H1 (cell line): ENCODE measurements at regions not wholly inside any gene's neighbourhood (a gene's known extent, or its start where the extent isn't known, plus 50 kb on each side); places are given as distances from the start of the nearest gene placed in this dataset.

ENCODE experiments used
- ASH2L ChIP-seq: fragments of 200-600, 300-600 bp; sonication (generic); IDR thresholded peaks from one replicate; pipeline ENCODE4 v1.7.1; 2017; ENCODE audit warnings: low read length
- SRF ChIP-seq: IDR thresholded peaks from 2 replicates; pipeline ENCODE4 v1.6.1; 2011; ENCODE audit warnings: mild to moderate bottlenecking, low read depth, low read length, moderate library complexity
- TAF7 ChIP-seq: optimal IDR thresholded peaks from 2 replicates; pipeline ENCODE3; 2011; ENCODE audit warnings: low read depth, mild to moderate bottlenecking, inconsistent platforms, low read length, moderate library complexity, borderline replicate concordance
- TF ChIP-seq, protein P1 (sequence below): IDR thresholded peaks from 2 replicates; pipeline ENCODE4 v1.6.1; 2012; ENCODE audit warnings: inconsistent platforms

DNA sequence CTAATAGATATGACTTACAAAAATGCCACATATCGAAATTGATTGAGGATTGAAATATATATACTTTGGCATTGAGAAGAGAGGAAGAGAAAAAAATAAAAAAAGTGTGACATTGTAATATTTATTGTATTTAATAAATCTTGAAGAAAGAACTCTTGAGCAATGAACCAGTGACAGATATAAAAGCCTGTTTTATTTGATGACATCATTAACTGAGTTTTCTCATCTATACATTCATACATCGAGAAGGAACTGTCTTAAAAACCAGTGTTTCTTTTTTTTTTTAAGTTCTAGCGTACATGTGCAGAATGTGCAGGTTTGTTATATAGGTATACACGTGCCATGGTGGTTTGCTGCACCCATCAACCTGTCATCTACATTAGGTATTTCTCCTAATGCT lies 368.2 kb downstream of the SNAPC1 start (continued):
- TF ChIP-seq, protein P1, sequence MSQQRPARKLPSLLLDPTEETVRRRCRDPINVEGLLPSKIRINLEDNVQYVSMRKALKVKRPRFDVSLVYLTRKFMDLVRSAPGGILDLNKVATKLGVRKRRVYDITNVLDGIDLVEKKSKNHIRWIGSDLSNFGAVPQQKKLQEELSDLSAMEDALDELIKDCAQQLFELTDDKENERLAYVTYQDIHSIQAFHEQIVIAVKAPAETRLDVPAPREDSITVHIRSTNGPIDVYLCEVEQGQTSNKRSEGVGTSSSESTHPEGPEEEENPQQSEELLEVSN, result no peak
- TF ChIP-seq SRF (no peak), TAF7 (no peak), ASH2L (no peak)
